ENCODE measurements at regions not wholly inside any gene's neighbourhood (a gene's known extent, or its start where the extent isn't known, plus 50 kb on each side); places are given as distances from the start of the nearest gene placed in this dataset.

DNA sequence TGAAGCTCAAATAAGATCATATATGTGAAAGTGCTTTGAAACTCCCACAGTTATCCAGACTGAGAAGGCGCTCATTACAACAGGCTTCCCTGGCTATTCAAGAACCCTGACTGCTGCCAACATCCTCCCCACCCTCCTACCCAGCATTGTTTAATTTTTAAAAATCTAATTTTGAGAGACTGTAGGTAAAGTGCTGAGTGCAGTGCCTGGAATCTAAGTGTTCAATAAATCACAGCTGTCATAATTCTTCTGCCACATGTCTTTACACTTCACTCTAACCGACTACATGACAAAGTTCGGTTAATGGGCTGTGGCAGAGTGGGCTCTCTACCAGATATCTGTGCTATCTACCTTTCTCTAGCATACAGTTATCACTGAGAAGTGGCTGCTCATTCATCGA, 255.6 kb upstream of the C9orf72 start:
- TF ChIP-seq, protein P1, sequence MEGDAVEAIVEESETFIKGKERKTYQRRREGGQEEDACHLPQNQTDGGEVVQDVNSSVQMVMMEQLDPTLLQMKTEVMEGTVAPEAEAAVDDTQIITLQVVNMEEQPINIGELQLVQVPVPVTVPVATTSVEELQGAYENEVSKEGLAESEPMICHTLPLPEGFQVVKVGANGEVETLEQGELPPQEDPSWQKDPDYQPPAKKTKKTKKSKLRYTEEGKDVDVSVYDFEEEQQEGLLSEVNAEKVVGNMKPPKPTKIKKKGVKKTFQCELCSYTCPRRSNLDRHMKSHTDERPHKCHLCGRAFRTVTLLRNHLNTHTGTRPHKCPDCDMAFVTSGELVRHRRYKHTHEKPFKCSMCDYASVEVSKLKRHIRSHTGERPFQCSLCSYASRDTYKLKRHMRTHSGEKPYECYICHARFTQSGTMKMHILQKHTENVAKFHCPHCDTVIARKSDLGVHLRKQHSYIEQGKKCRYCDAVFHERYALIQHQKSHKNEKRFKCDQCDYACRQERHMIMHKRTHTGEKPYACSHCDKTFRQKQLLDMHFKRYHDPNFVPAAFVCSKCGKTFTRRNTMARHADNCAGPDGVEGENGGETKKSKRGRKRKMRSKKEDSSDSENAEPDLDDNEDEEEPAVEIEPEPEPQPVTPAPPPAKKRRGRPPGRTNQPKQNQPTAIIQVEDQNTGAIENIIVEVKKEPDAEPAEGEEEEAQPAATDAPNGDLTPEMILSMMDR (IDR thresholded peaks at IDR 0.05; ENCODE audit: extremely low read depth in 1 of 2, insufficient read depth in 1 of 2, low read depth in 1 of 2, low read length in 2 of 2) = no peak
- TF ChIP-seq MYC (IDR thresholded peaks at IDR 0.05; ENCODE audit: low read depth, low read length) (no peak), POLR2AphosphoS5 (IDR thresholded peaks at IDR 0.05; ENCODE audit: insufficient read depth, low read depth, low read length) (no peak)
